Heart left ventricle (tissue), 16 donors: ENCODE measurements at regions not wholly inside any gene's neighbourhood (a gene's known extent, or its start where the extent isn't known, plus 50 kb on each side); places are given as distances from the start of the nearest gene placed in this dataset.
"Not testable (repeated sequence)": the region's sequence is repeated elsewhere in the genome, so short reads cannot be mapped to it uniquely, and the experiment has no call there.

Source experiments
- ATAC-seq, 4 donors: fragments of 200-7000 bp; cut with Tn5 transposase; one replicate each; pipeline ENCODE4 v1.9.1; 2020 to 2022; ENCODE audit warnings: moderate library complexity in 4 of 4, mild to moderate bottlenecking in 3 of 4, moderate number of reproducible peaks in 1 of 4
- DNase-seq, 5 donors: peaks; one replicate each; pipeline ENCODE4 v3.0.0-alpha.2; 2020
- H3K27ac ChIP-seq, 12 donors: fragments of 200-600 bp; sonication (generic) in 4 of 12; one replicate each; pipeline versions ENCODE4 v1.5.0 to v1.8.0; 2016 to 2022; ENCODE audit warnings: mild to moderate bottlenecking in 2 of 12
- H3K27me3 ChIP-seq, 9 donors: fragments of 200-600 bp; sonication (generic) in 2 of 9; one replicate each; pipeline versions ENCODE4 v1.5.1 to v1.8.0; 2016 to 2022; ENCODE audit warnings: mild to moderate bottlenecking in 3 of 9
- H3K36me3 ChIP-seq, 9 donors: fragments of 200-600 bp; sonication (generic) in 2 of 9; one replicate each; pipeline versions ENCODE4 v1.5.0 to v1.8.0; 2018 to 2022; ENCODE audit warnings: mild to moderate bottlenecking in 2 of 9
- H3K4me1 ChIP-seq, 12 donors: fragments of 200-600 bp; sonication (generic) in 4 of 12; one replicate each; pipeline versions ENCODE4 v1.5.0 to v1.8.0; 2016 to 2022; ENCODE audit warnings: mild to moderate bottlenecking in 3 of 12
- H3K4me3 ChIP-seq, 12 donors: fragments of 200-600 bp; sonication (generic) in 4 of 12; one replicate each; pipeline versions ENCODE4 v1.5.0 to v1.8.0; 2017 to 2022; ENCODE audit warnings: mild to moderate bottlenecking in 9 of 12, moderate library complexity in 4 of 12
- H3K9me3 ChIP-seq, 12 donors: fragments of 200-600 bp; sonication (generic) in 4 of 12; one replicate each; pipeline versions ENCODE4 v1.5.0 to v1.8.0; 2016 to 2022; ENCODE audit warnings: mild to moderate bottlenecking in 1 of 12
- CTCF ChIP-seq, 12 donors: fragments of 200-600 bp; sonication (generic) in 4 of 12; IDR thresholded peaks; one replicate each; pipeline versions ENCODE4 v1.5.0 to v1.8.0; 2018 to 2022; ENCODE audit warnings: antibody characterized with exemption in 12 of 12, mild to moderate bottlenecking in 5 of 12
- POLR2A ChIP-seq, 2 donors: fragments of 450-650 bp; IDR thresholded peaks; one replicate each; pipeline ENCODE4 v1.6.1; 2017; ENCODE audit warnings: antibody characterized with exemption in 2 of 2, mild to moderate bottlenecking in 2 of 2, moderate library complexity in 2 of 2
- WGBS, 4 donors: extraction: QIAGEN DNeasy Blood & Tissue Kit in 2 of 4; methylation state at CpG; one replicate each; pipeline versions ENCODE4 v1.1.5 to v1.1.7; 2013 to 2018; 5-methylcytosine and 5-hydroxymethylcytosine counted together
- intact Hi-C, 10 donors: fragments of 100-400 bp; cut with DNase I; formaldehyde crosslinking; loops; one replicate each; pipeline versions ENCODE4 v1.11.1 to v1.14.2; 2022
- donor health status: ischemic (EF 13 %, LVEDD 7.1; RV severe dilation, severe dysfunction).
- donor health status: healthy with polysubstance abuse.
- donor health status: DM: no; HTN: yes; CAD: no.
- donor health status: DM: no; HTN: no; CAD: no.
- donor health status: ischemic (EF 25% LVEDD 6.9; RV normal size, moderate dysfunction).
- donor health status: ischemic (EF 25% LVEDD 5.7; RV mildly dilated, moderate dysfunction).
- donor health status: healthy.
- donor health status: DM: yes; HTN: yes; CAD: no.
- donor health status: ischemic (EF 35%, LVEDD 5.7; RV mildly dilated, moderate dysfunction).
- donor health status: nonischemic (EF 11% LVEDD 7.7; RV severe dilation, severe dysfunction).
- donor health status: DM: yes; HTN: yes; CAD: no.
- donor health status: PGD.
- donor health status: ischemic (EF 29% LVEDD 5.4; RV normal size, mild dysfunction).
- donor health status: nonischemic (EF 23%, LVEDD 6.1; RV moderate dilation, normal function).

- not testable (repeated sequence) for H3K4me1 ChIP-seq, H3K27ac ChIP-seq, H3K4me3 ChIP-seq, H3K36me3 ChIP-seq, DNase-seq, H3K27me3 ChIP-seq
- WGBS, 4 donors = 39 to 48% (median 42%) methylated on average over 3 of the region's 3 CpGs
- peaks cover 0 to 19% (median 0%) of the 10 kb centered on the region in 12 donors for H3K9me3 ChIP-seq
- intact Hi-C loops = loop anchor here in 1 of 10 donors (10.0 kb wide), 1 partner anchor 762 kb away; no protein-coding TSS in a partner anchor
- ATAC-seq = peak in 1 of 4 donors; percentile 24
These were observed 2134.7 kb upstream of the DEFB115 start for GRCh38 chr20:29122784-29123183.

- intact Hi-C loops = loop anchor here in 1 of 10 donors (10.0 kb wide), 1 partner anchor 761 kb away; no protein-coding TSS in a partner anchor
- Histone ChIP-seq H3K36me3 (no peaks in the 10 kb centered on the region), H3K4me3 (no peak overlapping the region), H3K27me3 (no peaks in the 10 kb centered on the region), H3K9me3 (peaks cover 0 to 18% (median 0%) of the 10 kb centered on the region in 12 donors), H3K27ac (no peak overlapping the region), H3K4me1 (no peaks in the 10 kb centered on the region)
- no peak for DNase-seq
- no peak for TF ChIP-seq POLR2A (IDR thresholded peaks at IDR 0.05)
- TF ChIP-seq CTCF (IDR thresholded peaks at IDR 0.05) = no peak
- ATAC-seq = peak in 1 of 4 donors; percentile 37
- WGBS, 4 donors = 43 to 61% (median 47%) methylated on average over 1 of the region's 1 CpG
These were observed 2133.6 kb upstream of the DEFB115 start for GRCh38 chr20:29123861-29124260.
